GM12872 (cell line): ENCODE measurements at regions not wholly inside any gene's neighbourhood (a gene's known extent, or its start where the extent isn't known, plus 50 kb on each side); places are given as distances from the start of the nearest gene placed in this dataset.

Experiments used
- CTCF ChIP-seq: IDR thresholded peaks from 3 replicates; pipeline ENCODE4 v1.5.1; 2011; ENCODE audit warnings: low read depth, mild to moderate bottlenecking, low read length, moderate library complexity; ENCODE audit not compliant: insufficient read depth

- TF ChIP-seq CTCF: no peak
Observed at GRCh38 chr3:162468791-162469190, 972.2 kb downstream of the OTOL1 start.

- no peak for TF ChIP-seq CTCF
Observed at GRCh38 chr3:162487138-162487537, 990.5 kb downstream of the OTOL1 start.

- TF ChIP-seq CTCF: no peak
Observed at GRCh38 chr3:162489853-162490252, 993.2 kb downstream of the OTOL1 start.

- TF ChIP-seq CTCF: no peak
Observed at GRCh38 chr3:162491952-162492351, 995.3 kb downstream of the OTOL1 start.

- no peak for TF ChIP-seq CTCF
Observed at GRCh38 chr3:162492446-162493081, 996.0 kb downstream of the OTOL1 start.

GRCh38 chr3:162498626-162499025, 1002.0 kb downstream of the OTOL1 start:
- no peak for TF ChIP-seq CTCF

- TF ChIP-seq CTCF: no peak
Observed at GRCh38 chr3:162507397-162507796, 1010.8 kb downstream of the OTOL1 start.
